CD14-positive monocyte (primary cell): ENCODE measurements at regions not wholly inside any gene's neighbourhood (a gene's known extent, or its start where the extent isn't known, plus 50 kb on each side); places are given as distances from the start of the nearest gene placed in this dataset.

Source experiments
- DNase-seq, 3 donors: peaks; one replicate each; pipeline ENCODE4 v3.0.0-alpha.2; 2011 to 2022
- H2AFZ ChIP-seq: 2 replicates; pipeline ENCODE4 v1.6.0; 2012; ENCODE audit warnings: mild to moderate bottlenecking, low read depth, low read length, inconsistent platforms; ENCODE audit not compliant: insufficient read depth, poor library complexity, severe bottlenecking
- H3K27ac ChIP-seq, 2 donors: 1 replicate in 1 of 2; 2 replicates in 1 of 2; pipeline ENCODE4 v1.5.1; 2012 to 2013; ENCODE audit warnings: low read length in 2 of 2, control low read depth in 1 of 2, inconsistent platforms in 1 of 2, low read depth in 1 of 2, mild to moderate bottlenecking in 1 of 2
- H3K27me3 ChIP-seq, 2 donors: one replicate each; pipeline versions ENCODE4 v1.6.0 to v1.6.1; 2011 to 2013; ENCODE audit warnings: low read length in 2 of 2; ENCODE audit not compliant: control insufficient read depth in 2 of 2, insufficient read depth in 2 of 2
- H3K36me3 ChIP-seq, 2 donors: replicated peaks in 1 of 2; 1 replicate in 1 of 2; 2 replicates in 1 of 2; pipeline versions ENCODE4 v1.5.1 to v1.6.1; 2012 to 2013; ENCODE audit warnings: low read length in 2 of 2, control low read depth in 1 of 2, inconsistent platforms in 1 of 2, mild to moderate bottlenecking in 1 of 2; ENCODE audit not compliant: insufficient read depth in 2 of 2, control insufficient read depth in 1 of 2
- H3K4me1 ChIP-seq, 2 donors: 1 replicate in 1 of 2; 2 replicates in 1 of 2; pipeline versions ENCODE4 v1.5.1 to v1.6.1; 2012 to 2013; ENCODE audit warnings: low read length in 2 of 2, control low read depth in 1 of 2, inconsistent platforms in 1 of 2, mild to moderate bottlenecking in 1 of 2, moderate library complexity in 1 of 2; ENCODE audit not compliant: insufficient read depth in 2 of 2, control insufficient read depth in 1 of 2
- H3K4me2 ChIP-seq: replicated peaks from 2 replicates; pipeline ENCODE3; 2012; ENCODE audit warnings: low read length, moderate library complexity, mild to moderate bottlenecking; ENCODE audit not compliant: poor library complexity, severe bottlenecking; ENCODE audit errors: extremely low read depth
- H3K4me3 ChIP-seq, 3 experiments: fragments of 200-600 bp in 1 of 3; sonication (generic) in 1 of 3; replicated peaks in 1 of 3; 1 replicate in 2 of 3; 2 replicates in 1 of 3; pipeline ENCODE4 v1.5.1; 2011 to 2013; ENCODE audit warnings: low read length in 3 of 3, mild to moderate bottlenecking in 3 of 3, control low read depth in 2 of 3, low read depth in 2 of 3, inconsistent platforms in 1 of 3, moderate library complexity in 1 of 3
- H3K79me2 ChIP-seq: 2 replicates; pipeline ENCODE4 v1.6.0; 2012; ENCODE audit warnings: mild to moderate bottlenecking, control low read depth, inconsistent platforms, low read length, moderate library complexity; ENCODE audit not compliant: insufficient read depth
- H3K9ac ChIP-seq: 2 replicates; pipeline ENCODE4 v1.6.0; 2017; ENCODE audit warnings: low read length, mild to moderate bottlenecking; ENCODE audit not compliant: insufficient read depth, poor library complexity, severe bottlenecking
- H3K9me3 ChIP-seq, 2 donors: replicated peaks in 1 of 2; 1 replicate in 1 of 2; 2 replicates in 1 of 2; pipeline versions ENCODE4 v1.5.1 to v1.6.1; 2012 to 2013; ENCODE audit warnings: low read length in 2 of 2, control low read depth in 1 of 2; ENCODE audit not compliant: control insufficient read depth in 1 of 2, insufficient read depth in 1 of 2
- H4K20me1 ChIP-seq: 2 replicates; pipeline ENCODE4 v1.6.0; 2012; ENCODE audit warnings: mild to moderate bottlenecking, low read length, control low read depth, moderate library complexity; ENCODE audit not compliant: insufficient read depth
- H3K27ac Mint-ChIP-seq, 7 donors: one replicate each; pipeline ENCODE4 v1.8.0; 2020; ENCODE audit warnings: mild to moderate bottlenecking in 7 of 7, mixed read lengths in 7 of 7, moderate library complexity in 6 of 7, inconsistent platforms in 2 of 7
- H3K27me3 Mint-ChIP-seq, 3 donors: one replicate each; pipeline ENCODE4 v1.8.0; 2021 to 2022; ENCODE audit warnings: low read depth in 3 of 3, mild to moderate bottlenecking in 3 of 3, mixed read lengths in 3 of 3, moderate library complexity in 3 of 3, inconsistent platforms in 1 of 3
- H3K36me3 Mint-ChIP-seq, 2 donors: one replicate each; pipeline ENCODE4 v1.8.0; 2020; ENCODE audit warnings: mixed read lengths in 2 of 2, inconsistent platforms in 1 of 2, mild to moderate bottlenecking in 1 of 2
- H3K4me1 Mint-ChIP-seq: one replicate; pipeline ENCODE4 v1.8.0; 2020; ENCODE audit warnings: mild to moderate bottlenecking, mixed read lengths
- H3K4me3 Mint-ChIP-seq, 2 donors: one replicate each; pipeline ENCODE4 v1.8.0; 2020; ENCODE audit warnings: mild to moderate bottlenecking in 2 of 2, mixed read lengths in 2 of 2, moderate library complexity in 1 of 2
- H3K9me3 Mint-ChIP-seq, 7 donors: one replicate each; pipeline ENCODE4 v1.8.0; 2020 to 2022; ENCODE audit warnings: mixed read lengths in 7 of 7, mild to moderate bottlenecking in 6 of 7, moderate library complexity in 6 of 7, inconsistent platforms in 2 of 7
- WGBS: methylation state at CpG from one replicate; pipeline ENCODE4 v1.1.5; 2013; ENCODE audit warnings: missing lambda C conversion rate; ENCODE audit not compliant: insufficient coverage; 5-methylcytosine and 5-hydroxymethylcytosine counted together
- intact Hi-C, 2 donors: fragments of 100-400 bp; cut with micrococcal nuclease; formaldehyde crosslinking; loops; one replicate each; pipeline versions ENCODE4 v1.15.0 to v1.15.1; 2023
- TF ChIP-seq, protein P1 (sequence below): fragments of 200-600 bp; IDR thresholded peaks from one replicate; pipeline ENCODE4 v1.8.0; 2022; ENCODE audit warnings: antibody characterized with exemption, mild to moderate bottlenecking

DNA sequence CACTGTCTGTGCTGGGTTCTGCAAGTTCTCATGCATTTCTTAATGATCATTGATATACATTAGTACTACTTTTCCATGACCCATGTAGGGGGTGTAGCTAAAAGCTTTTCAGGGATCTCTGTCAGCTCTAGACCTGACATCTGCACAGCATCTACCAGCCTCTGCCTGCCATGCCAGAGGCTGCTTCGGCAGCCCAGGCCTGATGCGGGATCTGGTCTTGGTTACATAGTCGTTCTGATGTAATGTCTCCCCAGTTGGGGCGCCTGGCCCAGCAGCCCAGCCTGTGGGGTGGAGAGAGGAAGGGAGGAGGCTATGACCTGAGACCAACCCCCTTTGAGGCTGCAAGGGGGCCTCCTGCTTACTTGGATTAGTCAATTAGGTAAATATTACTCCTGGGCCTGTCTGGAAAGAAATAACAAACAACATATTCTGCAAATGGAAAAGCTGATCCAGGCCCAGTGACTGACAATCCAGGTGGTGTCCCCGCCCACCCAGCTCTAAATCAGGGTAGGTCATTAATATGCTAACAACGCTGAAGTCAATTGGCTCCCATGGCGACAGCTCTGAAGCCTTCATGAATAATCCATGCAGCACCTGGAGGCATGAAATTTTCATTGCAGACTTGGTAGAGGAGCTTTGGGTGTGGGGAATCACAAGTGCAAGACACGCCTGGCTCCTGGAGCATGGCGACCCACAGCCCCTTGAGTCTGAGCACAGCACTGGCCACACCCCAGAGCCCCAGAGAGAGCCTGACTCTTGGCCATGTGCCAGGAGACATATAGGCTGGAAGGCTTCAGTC, 575.3 kb downstream of the CMPK2 start:
- Histone ChIP-seq H2AFZ (no peak overlapping the region), H3K79me2 (no peaks in the 10 kb centered on the region), H3K27ac (no peak overlapping the region), H3K4me3 (no peak overlapping the region), H3K4me1 (no peaks in the 10 kb centered on the region), H3K9ac (no peak overlapping the region), H3K36me3 (no peaks in the 10 kb centered on the region), H3K4me2 (no peak overlapping the region), H3K9me3 (peaks cover 14 to 31% of the 10 kb centered on the region in 2 donors), H4K20me1 (no peaks in the 10 kb centered on the region), H3K27me3 (no peaks in the 10 kb centered on the region)
- Mint-ChIP-seq H3K9me3 (peaks cover 8 to 27% (median 15%) of the 10 kb centered on the region in 7 donors), H3K27me3 (peaks cover 0 to 2% (median 0%) of the 10 kb centered on the region in 3 donors), H3K4me1 (no peaks in the 10 kb centered on the region), H3K36me3 (no peaks in the 10 kb centered on the region), H3K27ac (peak overlapping the region in 1 of 7 donors; percentile 8), H3K4me3 (no peak overlapping the region)
- intact Hi-C loops, result no loop called here
- DNase-seq, result no peak
- WGBS, result 89% methylated on average over 9 of the region's 9 CpGs
- TF ChIP-seq, protein P1, sequence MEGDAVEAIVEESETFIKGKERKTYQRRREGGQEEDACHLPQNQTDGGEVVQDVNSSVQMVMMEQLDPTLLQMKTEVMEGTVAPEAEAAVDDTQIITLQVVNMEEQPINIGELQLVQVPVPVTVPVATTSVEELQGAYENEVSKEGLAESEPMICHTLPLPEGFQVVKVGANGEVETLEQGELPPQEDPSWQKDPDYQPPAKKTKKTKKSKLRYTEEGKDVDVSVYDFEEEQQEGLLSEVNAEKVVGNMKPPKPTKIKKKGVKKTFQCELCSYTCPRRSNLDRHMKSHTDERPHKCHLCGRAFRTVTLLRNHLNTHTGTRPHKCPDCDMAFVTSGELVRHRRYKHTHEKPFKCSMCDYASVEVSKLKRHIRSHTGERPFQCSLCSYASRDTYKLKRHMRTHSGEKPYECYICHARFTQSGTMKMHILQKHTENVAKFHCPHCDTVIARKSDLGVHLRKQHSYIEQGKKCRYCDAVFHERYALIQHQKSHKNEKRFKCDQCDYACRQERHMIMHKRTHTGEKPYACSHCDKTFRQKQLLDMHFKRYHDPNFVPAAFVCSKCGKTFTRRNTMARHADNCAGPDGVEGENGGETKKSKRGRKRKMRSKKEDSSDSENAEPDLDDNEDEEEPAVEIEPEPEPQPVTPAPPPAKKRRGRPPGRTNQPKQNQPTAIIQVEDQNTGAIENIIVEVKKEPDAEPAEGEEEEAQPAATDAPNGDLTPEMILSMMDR, result no peak

DNA sequence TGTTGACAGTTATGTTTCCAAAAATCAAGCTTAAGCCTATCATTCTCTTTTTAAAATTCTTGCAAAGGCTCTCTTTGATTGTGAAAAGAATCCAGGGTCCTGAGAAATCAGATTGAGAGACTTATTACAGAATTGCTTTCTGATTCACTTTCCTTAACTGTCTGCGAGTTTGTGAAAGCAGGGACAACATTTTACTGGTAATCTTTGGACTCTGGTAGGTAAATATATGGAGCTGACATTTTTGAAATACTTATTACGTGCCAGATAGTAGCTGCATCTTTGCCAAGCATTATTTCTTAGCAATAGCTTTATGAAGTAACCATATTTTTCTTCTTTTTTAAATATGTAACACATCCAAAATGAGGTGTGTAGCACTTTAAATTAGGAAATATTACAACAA, 570.9 kb downstream of the CMPK2 start:
- no peak overlapping the region for H3K4me2 ChIP-seq
- no peaks in the 10 kb centered on the region for H3K27me3 ChIP-seq
- H4K20me1 ChIP-seq, result no peaks in the 10 kb centered on the region
- Mint-ChIP-seq H3K27ac (no peak overlapping the region), H3K4me3 (no peak overlapping the region), H3K9me3 (peaks cover 10 to 34% (median 15%) of the 10 kb centered on the region in 7 donors), H3K36me3 (no peaks in the 10 kb centered on the region), H3K27me3 (peaks cover 0 to 2% (median 0%) of the 10 kb centered on the region in 3 donors), H3K4me1 (no peaks in the 10 kb centered on the region)
- no peaks in the 10 kb centered on the region for H3K36me3 ChIP-seq
- H2AFZ ChIP-seq, result no peak overlapping the region
- no peak overlapping the region for H3K4me3 ChIP-seq
- DNase-seq, result no peak
- H3K27ac ChIP-seq, result no peak overlapping the region
- TF ChIP-seq, protein P1, result no peak
- no peaks in the 10 kb centered on the region for H3K4me1 ChIP-seq
- H3K79me2 ChIP-seq, result no peaks in the 10 kb centered on the region
- intact Hi-C loops, result no loop called here
- peaks cover 14 to 35% of the 10 kb centered on the region in 2 donors for H3K9me3 ChIP-seq
- no peak overlapping the region for H3K9ac ChIP-seq
- WGBS, result no CpG with 5 or more reads among the region's 2 CpGs
